ENCODE measurements at regions not wholly inside any gene's neighbourhood (a gene's known extent, or its start where the extent isn't known, plus 50 kb on each side); places are given as distances from the start of the nearest gene placed in this dataset.

- H3K18ac ChIP-seq (ENCODE audit: low read depth, low read length): peak overlapping the region; percentile 46; the same call in 1 of the 2 replicates
- TF ChIP-seq, protein P1, sequence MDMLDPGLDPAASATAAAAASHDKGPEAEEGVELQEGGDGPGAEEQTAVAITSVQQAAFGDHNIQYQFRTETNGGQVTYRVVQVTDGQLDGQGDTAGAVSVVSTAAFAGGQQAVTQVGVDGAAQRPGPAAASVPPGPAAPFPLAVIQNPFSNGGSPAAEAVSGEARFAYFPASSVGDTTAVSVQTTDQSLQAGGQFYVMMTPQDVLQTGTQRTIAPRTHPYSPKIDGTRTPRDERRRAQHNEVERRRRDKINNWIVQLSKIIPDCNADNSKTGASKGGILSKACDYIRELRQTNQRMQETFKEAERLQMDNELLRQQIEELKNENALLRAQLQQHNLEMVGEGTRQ (IDR thresholded peaks at IDR 0.05; ENCODE audit: low read depth, low read length): no peak
- TF ChIP-seq BHLHE40 (IDR thresholded peaks at IDR 0.05; ENCODE audit: low read depth, low read length) (0 out of 2 replicates have a peak, but pooled peaks have one; percentile 23), RCOR1 (IDR thresholded peaks at IDR 0.05; ENCODE audit: insufficient replicate concordance, low read length) (no peak), MAFK (IDR thresholded peaks at IDR 0.05; ENCODE audit: low read depth, low read length) (no peak)
- no peaks in the 10 kb centered on the region for H3K9me1 ChIP-seq (ENCODE audit: insufficient read depth, low read length)
- peak; percentile 37 for DNase-seq
- intact Hi-C loops (cut with micrococcal nuclease): no loop called here
- H4K8ac ChIP-seq (ENCODE audit: low read depth in 2 of 2, low read length in 2 of 2): peak overlapping the region in 1 of 2 experiments; percentile 47; a peak in 1 of 4 replicates
- no peak for ATAC-seq (ENCODE audit: low read depth)
- peak overlapping the region; percentile 2; the same call in 1 of the 2 replicates for H4K5ac ChIP-seq (ENCODE audit: low read depth, low read length)
- H3K27ac ChIP-seq (ENCODE audit: insufficient read depth, low read length): peak overlapping the region; percentile 29; the same call in 1 of the 2 replicates
- H3K79me1 ChIP-seq (ENCODE audit: low read depth in 1 of 2, low read length in 2 of 2): no peaks in the 10 kb centered on the region
- WGBS, 2 experiments (ENCODE audit: extremely low coverage in 2 of 2, insufficient read length in 1 of 2): no CpG with 5 or more reads among the region's 8 CpGs
- peak overlapping the region; percentile 72 for H2AK5ac ChIP-seq (ENCODE audit: low read depth, low read length)
- peaks cover 4% of the 10 kb centered on the region for H3K4me1 ChIP-seq (ENCODE audit: control insufficient read depth, insufficient read depth, low read length)
- H2BK120ac ChIP-seq (ENCODE audit: low read depth, low read length): peak overlapping the region; percentile 77
- H3K4me2 ChIP-seq (ENCODE audit: low read depth, low read length): no peak overlapping the region
- peak overlapping the region; percentile 52 for H2AFZ ChIP-seq (replicated peaks; ENCODE audit: low read length, poor library complexity)
- H2AK9ac ChIP-seq (replicated peaks; ENCODE audit: low read depth, low read length, poor library complexity): peak overlapping the region; percentile 37
- H3K9me3 ChIP-seq (ENCODE audit: control insufficient read depth, insufficient read depth, low read length): no peaks in the 10 kb centered on the region; the same call in 1 of the 2 replicates
- peak overlapping the region; percentile 75 for H2BK5ac ChIP-seq (ENCODE audit: low read depth, low read length, poor library complexity, severe bottlenecking)
- H3K27me3 ChIP-seq (ENCODE audit: control insufficient read depth, insufficient read depth, low read length): no peaks in the 10 kb centered on the region
- no peak overlapping the region for H3K4me3 ChIP-seq (ENCODE audit: insufficient read depth, low read depth, low read length)
- H3K36me3 ChIP-seq (ENCODE audit: control insufficient read depth, insufficient read depth, low read length): no peaks in the 10 kb centered on the region
- no peaks in the 10 kb centered on the region for H4K20me1 ChIP-seq (ENCODE audit: insufficient read depth, low read length)
- H2BK20ac ChIP-seq (ENCODE audit: low read depth, low read length): peak overlapping the region; percentile 72
- peak overlapping the region; percentile 18; the same call in 1 of the 2 replicates for H3K56ac ChIP-seq (ENCODE audit: extremely low read depth, insufficient read depth, low read length)
- peak overlapping the region; percentile 41; the same call in 1 of the 2 replicates for H3K14ac ChIP-seq (replicated peaks; ENCODE audit: low read depth, low read length)
- H4K91ac ChIP-seq (ENCODE audit: insufficient read depth, low read depth, low read length): peak overlapping the region; percentile 80
- H3K9ac ChIP-seq (ENCODE audit: low read depth, low read length): no peak overlapping the region
- in situ Hi-C loops (cut with MboI; ENCODE audit: low sequenced_read_pairs): no loop called here
- BruUV-seq (replicated peaks): no TSS peak
- peak overlapping the region; percentile 62; the same call in 2 of the 3 replicates for H2BK15ac ChIP-seq (ENCODE audit: low read depth, low read length)
- dilution Hi-C loops (cut with HindIII; ENCODE audit: low sequenced_read_pairs, unreplicated experiment): no loop called here
- peak overlapping the region; percentile 80 for H3K4ac ChIP-seq (ENCODE audit: low read depth, low read length)
- ChIA-PET POLR2A (ENCODE audit: unreplicated experiment) (no interaction called here), CTCF (no interaction called here)
- no peak overlapping the region for H3K23ac ChIP-seq (ENCODE audit: low read depth, low read length)
Measured at GRCh38 chrX:9311421-9312160, 153.3 kb upstream of the TBL1X start.

Data from IMR-90 (cell line).